A549 (cell line): ENCODE measurements at regions not wholly inside any gene's neighbourhood (a gene's known extent, or its start where the extent isn't known, plus 50 kb on each side); places are given as distances from the start of the nearest gene placed in this dataset.
A peak's percentile ranks its signal among the peaks of the same experiment; 100 is the strongest.

Experiments used
- ATAC-seq, 2 experiments: fragments of 200-7000 bp in 1 of 2; fragments of >200 bp in 1 of 2; cut with Nextera tagmentation in 1 of 2; cut with Tn5 transposase in 1 of 2; 3 replicates each; pipeline versions ENCODE4 v1.8.0 to v1.9.1; 2018 to 2020; ENCODE audit warnings: mild to moderate bottlenecking in 1 of 2, moderate library complexity in 1 of 2
- CTCF ChIA-PET: fragments of 300-600 bp; sonication (Branson Sonifier 250); formaldehyde crosslinking; extraction: SDS; loops from one replicate; lab custom pipeline; 2021; ENCODE audit warnings: antibody characterized with exemption, inconsistent platforms; lab: Yijun Ruan, JAX
- POLR2A ChIA-PET: fragments of 350-600 bp; formaldehyde crosslinking; extraction: SDS; loops from one replicate; lab custom pipeline; 2021; ENCODE audit warnings: antibody characterized with exemption, inconsistent platforms; lab: Yijun Ruan, JAX
- DNase-seq, 2 experiments: peaks; one replicate each; pipeline versions ENCODE4 v3.0.0 to v3.0.0-alpha.2; 2011 to 2016; ENCODE audit warnings: low read depth in 1 of 2, low spot score in 1 of 2
- FAIRE-seq: peaks from 2 replicates; lab custom pipeline; 2011; peaks lifted over from hg19 to GRCh38; lab: Jason Lieb, UNC
- H3K27ac ChIP-seq, 2 experiments: fragments of >200 bp; sonication (Bioruptor Twin); formaldehyde crosslinking; 3 replicates each; pipeline ENCODE4 v1.5.1; 2016 to 2017
- H3K4me1 ChIP-seq: fragments of >200 bp; sonication (Bioruptor Twin); formaldehyde crosslinking; 3 replicates; pipeline ENCODE4 v1.6.1; 2016
- H3K4me2 ChIP-seq: fragments of >200 bp; sonication (Bioruptor Twin); formaldehyde crosslinking; 3 replicates; pipeline ENCODE4 v1.6.1; 2016
- H3K4me3 ChIP-seq: fragments of >200 bp; sonication (Bioruptor Twin); formaldehyde crosslinking; 3 replicates; pipeline ENCODE4 v1.5.1; 2016
- H3K9me3 ChIP-seq: fragments of >200 bp; sonication (Bioruptor Twin); formaldehyde crosslinking; 3 replicates; pipeline ENCODE4 v1.6.1; 2016
- BHLHE40 ChIP-seq: IDR thresholded peaks from 2 replicates; pipeline ENCODE4 v1.6.1; 2012; ENCODE audit warnings: low read depth, low read length, inconsistent platforms
- CBX2 ChIP-seq: fragments of 200-600 bp; sonication (generic); IDR thresholded peaks from 2 replicates; pipeline ENCODE4 v1.6.1; 2016; ENCODE audit warnings: low read depth, mild to moderate bottlenecking, borderline replicate concordance
- CBX8 ChIP-seq: fragments of 200-600 bp; sonication (generic); IDR thresholded peaks from 2 replicates; pipeline ENCODE4 v1.6.1; 2016
- CHD2 ChIP-seq: fragments of 150-350 bp; IDR thresholded peaks from 2 replicates; pipeline ENCODE4 v1.6.1; 2014; ENCODE audit warnings: low read length; ENCODE audit not compliant: partially characterized antibody
- CTCF ChIP-seq: fragments of >200 bp; sonication (Bioruptor Twin); formaldehyde crosslinking; IDR thresholded peaks from 3 replicates; pipeline ENCODE4 v1.5.1; 2016
- EHF ChIP-seq: fragments of 250-450 bp; sonication (Bioruptor Pico); IDR thresholded peaks from 2 replicates; pipeline ENCODE4 v1.5.0; 2020; ENCODE audit warnings: mild to moderate bottlenecking
- ELK1 ChIP-seq: fragments of 150-350 bp; IDR thresholded peaks from 2 replicates; pipeline ENCODE4 v1.6.1; 2014; ENCODE audit warnings: low read depth, mild to moderate bottlenecking, low read length
- EP300 ChIP-seq, 2 experiments: fragments of >200 bp; sonication (Bioruptor Twin); formaldehyde crosslinking; IDR thresholded peaks; 2 replicates in 1 of 2; 3 replicates in 1 of 2; pipeline ENCODE4 v1.6.1; 2016 to 2017
- FOXS1 ChIP-seq: fragments of 250-450 bp; sonication (Bioruptor Pico); IDR thresholded peaks from 2 replicates; pipeline ENCODE4 v1.5.0; 2020; ENCODE audit warnings: mild to moderate bottlenecking, moderate library complexity
- HMGXB4 ChIP-seq: fragments of 250-450 bp; sonication (Bioruptor Pico); IDR thresholded peaks from 2 replicates; pipeline ENCODE4 v1.5.0; 2021; ENCODE audit warnings: mild to moderate bottlenecking, moderate library complexity, borderline replicate concordance
- JUN ChIP-seq, 2 experiments: fragments of >200 bp; sonication (Bioruptor Twin); formaldehyde crosslinking; IDR thresholded peaks; 2 replicates in 1 of 2; 3 replicates in 1 of 2; pipeline ENCODE4 v1.6.1; 2016 to 2017
- KDM1A ChIP-seq: fragments of 200-600 bp; sonication (generic); IDR thresholded peaks from 2 replicates; pipeline ENCODE4 v1.6.1; 2016; ENCODE audit warnings: low read depth, mild to moderate bottlenecking
- KDM5A ChIP-seq: fragments of 200-600 bp; sonication (generic); IDR thresholded peaks from 2 replicates; pipeline ENCODE4 v1.6.1; 2016; ENCODE audit warnings: antibody characterized with exemption, mild to moderate bottlenecking
- MAX ChIP-seq: IDR thresholded peaks from 2 replicates; pipeline ENCODE4 v1.6.1; 2012
- MAZ ChIP-seq: fragments of 150-350 bp; IDR thresholded peaks from 2 replicates; pipeline ENCODE4 v1.6.1; 2014; ENCODE audit warnings: antibody characterized with exemption, low read depth, low read length, borderline replicate concordance
- NPAS2 ChIP-seq: fragments of 250-450 bp; sonication (Bioruptor Pico); IDR thresholded peaks from 2 replicates; pipeline ENCODE4 v1.8.0; 2022; ENCODE audit warnings: mild to moderate bottlenecking, moderate library complexity, borderline replicate concordance
- PHF8 ChIP-seq: fragments of 200-600 bp; sonication (generic); IDR thresholded peaks from 2 replicates; pipeline ENCODE4 v1.6.1; 2016; ENCODE audit warnings: low read depth, mild to moderate bottlenecking, antibody characterized with exemption, moderate library complexity, borderline replicate concordance
- POLR2A ChIP-seq: IDR thresholded peaks from 2 replicates; pipeline ENCODE4 v1.6.1; 2012; ENCODE audit warnings: mild to moderate bottlenecking, low read length
- RAD21 ChIP-seq, 2 experiments: fragments of >200 bp in 1 of 2; sonication (Bioruptor Twin) in 1 of 2; formaldehyde crosslinking in 1 of 2; IDR thresholded peaks in 1 of 2; conservative IDR thresholded peaks in 1 of 2; 2 replicates in 1 of 2; 3 replicates in 1 of 2; pipeline ENCODE4 v1.6.1; 2012 to 2018; ENCODE audit warnings: inconsistent platforms in 1 of 2
- RARB ChIP-seq: fragments of 250-450 bp; sonication (Bioruptor Pico); IDR thresholded peaks from 2 replicates; pipeline ENCODE4 v1.8.0; 2021; ENCODE audit warnings: mild to moderate bottlenecking, moderate library complexity
- RCOR1 ChIP-seq: fragments of 150-350 bp; IDR thresholded peaks from 2 replicates; pipeline ENCODE4 v1.6.1; 2014; ENCODE audit warnings: antibody characterized with exemption, low read length, low read depth
- RFX5 ChIP-seq: fragments of 450-650 bp; IDR thresholded peaks from 2 replicates; pipeline ENCODE4 v1.7.1; 2014; ENCODE audit warnings: antibody characterized with exemption, mild to moderate bottlenecking, moderate library complexity
- SMC3 ChIP-seq: fragments of >200 bp; sonication (Bioruptor Twin); formaldehyde crosslinking; IDR thresholded peaks from 3 replicates; pipeline ENCODE4 v1.6.1; 2018; ENCODE audit warnings: inconsistent platforms
- TP53 ChIP-seq: fragments of 250-450 bp; sonication (Bioruptor Pico); IDR thresholded peaks from 2 replicates; pipeline ENCODE4 v1.5.0; 2021; ENCODE audit warnings: mild to moderate bottlenecking, moderate library complexity
- USF2 ChIP-seq: fragments of 450-650 bp; IDR thresholded peaks from 2 replicates; pipeline ENCODE4 v1.6.1; 2014; ENCODE audit warnings: antibody characterized with exemption
- ZC3H11A ChIP-seq: fragments of 450-650 bp; IDR thresholded peaks from 2 replicates; pipeline ENCODE4 v1.6.1; 2014; ENCODE audit warnings: antibody characterized with exemption, mild to moderate bottlenecking
- ZSCAN20 ChIP-seq: fragments of 250-450 bp; sonication (Bioruptor Pico); IDR thresholded peaks from 2 replicates; pipeline ENCODE4 v1.8.0; 2022; ENCODE audit warnings: mild to moderate bottlenecking, moderate library complexity
- WGBS: methylation state at CpG from one replicate; pipeline ENCODE4 v1.1.6; 2017; ENCODE audit errors: missing lambda C conversion rate; 5-methylcytosine and 5-hydroxymethylcytosine counted together

- ATAC-seq (peak; percentile 71 to 85; a peak in 5 of 6 replicates), FAIRE-seq (no peak), DNase-seq (peak in 1 of 2 experiments; percentile 66)
- WGBS: 67% methylated on average over 5 of the region's 5 CpGs
- Histone ChIP-seq H3K9me3 (no peaks in the 10 kb centered on the region), H3K4me2 (peak overlapping the region; percentile 20; the same call in 1 of the 3 replicates), H3K4me1 (peaks cover 26% of the 10 kb centered on the region), H3K4me3 (no peak overlapping the region), H3K27ac (peak overlapping the region; percentile 45 to 55; a peak in 5 of 6 replicates)
- ChIA-PET CTCF (interaction anchor here (0.5 to 2.9 kb wide), 13 partner anchors 8 to 240 kb away, joined by 3 to 13 read pairs (median 3); no protein-coding TSS in a partner anchor), POLR2A (no interaction called here)
- TF ChIP-seq KDM5A (no peak), RARB (CRISPR knock-in tag) (no peak), SMC3 (peak; percentile 48), FOXS1 (CRISPR knock-in tag) (no peak), CTCF (peak; percentile 27; the same call in 2 of the 3 replicates), POLR2A (no peak), RCOR1 (no peak), PHF8 (no peak), RAD21 (conservative IDR thresholded peaks at IDR 0.05 in 1 of 2, IDR thresholded peaks at IDR 0.05 in 1 of 2) (peak; percentile 55 to 66; a peak in 4 of 5 replicates), CBX2 (no peak)
Measured at GRCh38 chr3:23648326-23648995, 157.3 kb upstream of the UBE2E1 start.

GRCh38 chr3:23648996-23649395 is 156.8 kb upstream of the UBE2E1 start:
- FAIRE-seq (no peak), ATAC-seq (peak in 1 of 2 experiments; percentile 20; a peak in 2 of 6 replicates), DNase-seq (no peak)
- Histone ChIP-seq H3K9me3 (no peaks in the 10 kb centered on the region), H3K4me3 (no peak overlapping the region), H3K4me1 (peaks cover 26% of the 10 kb centered on the region), H3K4me2 (peak overlapping the region; percentile 20; the same call in 2 of the 3 replicates), H3K27ac (peak overlapping the region; percentile 45 to 55; a peak in 5 of 6 replicates)
- CTCF ChIA-PET: interaction anchor here (0.5 to 2.9 kb wide), 12 partner anchors 8 to 240 kb away, joined by 3 to 13 read pairs (median 4); no protein-coding TSS in a partner anchor
- 56% methylated on average over 4 of the region's 4 CpGs for WGBS
- TF ChIP-seq RAD21 (conservative IDR thresholded peaks at IDR 0.05 in 1 of 2, IDR thresholded peaks at IDR 0.05 in 1 of 2) (0 out of 5 replicates have a peak, but pooled peaks of 1 of the 2 experiments have one; percentile 3), EP300 (IDR thresholded peaks at IDR 0.05) (no peak), MAZ (no peak), KDM1A (no peak), MAX (no peak)
- POLR2A ChIA-PET: interaction anchor here (0.6 kb wide), 1 partner anchor 84 kb away, joined by 3 read pairs; no protein-coding TSS in a partner anchor

GRCh38 chr3:23649448-23649847 is 156.3 kb upstream of the UBE2E1 start:
- H3K9me3 ChIP-seq: no peaks in the 10 kb centered on the region
- ChIA-PET POLR2A (interaction anchor here (0.6 kb wide), 1 partner anchor 84 kb away, joined by 3 read pairs; no protein-coding TSS in a partner anchor), CTCF (interaction anchor here (0.7 to 2.9 kb wide), 6 partner anchors 10 to 124 kb away, joined by 3 to 13 read pairs (median 4); no protein-coding TSS in a partner anchor)
- peak overlapping the region; percentile 20; the same call in 2 of the 3 replicates for H3K4me2 ChIP-seq
- peaks cover 26% of the 10 kb centered on the region for H3K4me1 ChIP-seq
- DNase-seq: no peak
- WGBS: 71% methylated on average over 3 of the region's 3 CpGs
- H3K4me3 ChIP-seq: no peak overlapping the region
- no peak for FAIRE-seq
- H3K27ac ChIP-seq: peak overlapping the region; percentile 45 to 55; a peak in 5 of 6 replicates
- no peak for ATAC-seq
- TF ChIP-seq RARB (CRISPR knock-in tag) (no peak), CBX8 (no peak), RCOR1 (no peak), TP53 (CRISPR knock-in tag) (no peak), USF2 (no peak), BHLHE40 (no peak), JUN (IDR thresholded peaks at IDR 0.05) (no peak), ZC3H11A (no peak), HMGXB4 (CRISPR knock-in tag) (no peak), ELK1 (no peak), NPAS2 (CRISPR knock-in tag) (no peak), RFX5 (no peak), ZSCAN20 (CRISPR knock-in tag) (no peak), POLR2A (no peak), EHF (CRISPR knock-in tag) (no peak), CHD2 (no peak)
